ENCODE measurements at regions not wholly inside any gene's neighbourhood (a gene's known extent, or its start where the extent isn't known, plus 50 kb on each side); places are given as distances from the start of the nearest gene placed in this dataset.

DNA sequence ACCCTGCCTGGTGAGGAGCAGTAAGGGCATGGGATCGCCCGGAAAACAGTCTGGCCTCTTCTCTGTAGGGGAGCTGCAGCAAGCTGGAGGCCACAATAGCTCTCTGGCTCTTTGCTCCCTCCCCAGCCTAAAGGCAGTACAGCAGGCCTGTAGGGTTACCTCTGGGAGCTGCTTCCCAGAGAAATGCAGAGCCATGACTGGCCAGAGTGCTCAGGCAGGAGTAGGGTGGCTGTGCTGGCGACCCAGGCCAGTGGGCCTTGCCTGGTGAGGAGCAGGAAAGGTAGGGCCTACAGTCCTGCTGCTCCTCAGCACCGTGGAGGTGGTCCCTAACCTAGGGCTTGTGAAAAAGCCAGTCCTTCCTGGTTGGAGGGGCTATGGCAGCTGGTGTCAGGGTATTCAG, 129.9 kb upstream of the CHD6 start:
- TF ChIP-seq EZH2 (IDR thresholded peaks at IDR 0.05; ENCODE audit: insufficient read depth, poor library complexity, severe bottlenecking) (no peak), EZH2phosphoT487 (IDR thresholded peaks at IDR 0.05; ENCODE audit: insufficient read depth, low read depth) (no peak)
